Keratinocyte (primary cell): ENCODE measurements at regions not wholly inside any gene's neighbourhood (a gene's known extent, or its start where the extent isn't known, plus 50 kb on each side); places are given as distances from the start of the nearest gene placed in this dataset.

Experiments
- DNase-seq: peaks from one replicate; pipeline ENCODE4 v3.0.0-alpha.2; 2011; ENCODE audit warnings: low read depth, missing footprints, low spot score
- FAIRE-seq: peaks from 2 replicates; lab custom pipeline; 2011; peaks lifted over from hg19 to GRCh38; lab: Jason Lieb, UNC
- H2AFZ ChIP-seq: 2 replicates; pipeline ENCODE4 v1.6.0; 2012; ENCODE audit warnings: low read length, control low read depth, inconsistent platforms; ENCODE audit not compliant: control insufficient read depth
- H3K27ac ChIP-seq: 2 replicates; pipeline ENCODE4 v1.5.1; 2011; ENCODE audit warnings: low read length; ENCODE audit not compliant: control insufficient read depth, insufficient read depth
- H3K27me3 ChIP-seq: 3 replicates; pipeline ENCODE4 v1.6.0; 2011; ENCODE audit warnings: low read length; ENCODE audit not compliant: control insufficient read depth, insufficient read depth; ENCODE audit errors: extremely low read depth
- H3K36me3 ChIP-seq, 2 experiments: 2 replicates in 1 of 2; 3 replicates in 1 of 2; pipeline ENCODE4 v1.5.1; 2011; ENCODE audit warnings: low read length in 2 of 2, mild to moderate bottlenecking in 1 of 2; ENCODE audit not compliant: control insufficient read depth in 2 of 2, insufficient read depth in 2 of 2; ENCODE audit errors: extremely low read depth in 1 of 2
- H3K4me1 ChIP-seq: 3 replicates; pipeline ENCODE4 v1.5.1; 2011; ENCODE audit warnings: low read length; ENCODE audit not compliant: control insufficient read depth, insufficient read depth; ENCODE audit errors: extremely low read depth
- H3K4me2 ChIP-seq: 3 replicates; pipeline ENCODE4 v1.6.0; 2011; ENCODE audit warnings: low read depth, low read length; ENCODE audit not compliant: control insufficient read depth, insufficient read depth; ENCODE audit errors: extremely low read depth
- H3K4me3 ChIP-seq, 3 experiments: fragments of 200-600 bp in 1 of 3; sonication (generic) in 1 of 3; 2 replicates in 2 of 3; 3 replicates in 1 of 3; pipeline ENCODE4 v1.5.1; 2011 to 2016; ENCODE audit warnings: low read length in 3 of 3, mild to moderate bottlenecking in 3 of 3, control low read depth in 2 of 3, inconsistent platforms in 1 of 3, low read depth in 1 of 3, mixed read lengths in 1 of 3, mixed run types in 1 of 3, moderate library complexity in 1 of 3; ENCODE audit not compliant: control insufficient read depth in 2 of 3, insufficient read depth in 2 of 3; ENCODE audit errors: extremely low read depth in 1 of 3
- H3K79me2 ChIP-seq: 2 replicates; pipeline ENCODE4 v1.6.0; 2012; ENCODE audit warnings: low read length; ENCODE audit not compliant: control insufficient read depth, insufficient read depth
- H3K9ac ChIP-seq: 3 replicates; pipeline ENCODE4 v1.6.0; 2011; ENCODE audit warnings: low read length; ENCODE audit not compliant: control insufficient read depth, insufficient read depth; ENCODE audit errors: extremely low read depth
- H3K9me1 ChIP-seq: 3 replicates; pipeline ENCODE4 v1.6.0; 2011; ENCODE audit warnings: low read length; ENCODE audit not compliant: control insufficient read depth, insufficient read depth; ENCODE audit errors: extremely low read depth
- H3K9me3 ChIP-seq: 2 replicates; pipeline ENCODE4 v1.5.1; 2012; ENCODE audit warnings: low read depth, low read length; ENCODE audit not compliant: control insufficient read depth
- H4K20me1 ChIP-seq: 3 replicates; pipeline ENCODE4 v1.6.0; 2011; ENCODE audit warnings: low read length; ENCODE audit not compliant: control insufficient read depth, insufficient read depth; ENCODE audit errors: extremely low read depth
- CTCF ChIP-seq, 3 experiments: IDR thresholded peaks in 1 of 3; conservative IDR thresholded peaks in 1 of 3; optimal IDR thresholded peaks in 1 of 3; 2 replicates in 2 of 3; 3 replicates in 1 of 3; pipeline versions ENCODE3 to v1.5.1; 2011; ENCODE audit warnings: low read length in 3 of 3, mild to moderate bottlenecking in 3 of 3, moderate library complexity in 2 of 3, control low read depth in 1 of 3, inconsistent platforms in 1 of 3; ENCODE audit not compliant: insufficient read depth in 2 of 3; ENCODE audit errors: extremely low read depth in 1 of 3
- EZH2 ChIP-seq: IDR thresholded peaks from one replicate; pipeline ENCODE4 v1.6.1; 2012; ENCODE audit warnings: inconsistent platforms, mild to moderate bottlenecking, low read length, moderate library complexity
- dilution Hi-C: fragments of 300-500 bp; cut with MboI; formaldehyde crosslinking; loops from one replicate; pipeline ENCODE4 v1.7.0; 2020; ENCODE audit warnings: low sequenced_read_pairs; ENCODE audit not compliant: extremely low pct_ligation_motif_present

DNA sequence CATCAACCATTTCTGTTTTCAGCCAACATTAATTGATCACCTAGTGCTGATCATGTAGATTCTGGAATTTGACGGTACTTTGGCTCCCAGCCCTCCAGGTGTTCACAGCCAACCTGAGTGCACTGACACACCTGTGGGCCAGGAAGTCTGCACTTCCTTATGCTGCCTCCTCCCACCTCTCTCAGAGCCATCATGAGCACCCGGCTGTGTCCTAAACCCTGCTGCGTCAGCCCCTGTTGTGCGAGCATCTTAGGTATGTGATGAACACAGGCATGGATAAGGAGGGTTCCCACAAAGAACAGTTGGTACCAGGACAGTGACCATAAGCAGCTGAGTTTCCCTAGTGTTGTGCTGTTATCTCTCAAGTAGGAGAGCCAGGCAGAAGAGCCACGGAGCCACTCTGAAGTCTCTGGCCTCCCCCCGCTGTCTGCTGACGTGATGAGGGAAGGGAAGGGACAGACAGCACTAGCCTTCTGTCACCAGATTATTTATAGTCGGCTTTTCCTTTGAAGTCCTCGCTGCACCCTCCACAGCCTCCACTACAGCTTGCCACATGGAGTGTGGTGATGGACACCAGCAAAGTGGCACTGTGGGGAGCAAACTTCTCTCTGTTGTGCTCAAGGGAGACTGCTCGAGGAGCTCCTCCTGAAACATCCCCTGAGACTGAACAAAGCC lies 162.8 kb upstream of the ANKFN1 start:
- no peak overlapping the region for H2AFZ ChIP-seq
- no peaks in the 10 kb centered on the region for H3K9me1 ChIP-seq
- H3K4me1 ChIP-seq: no peaks in the 10 kb centered on the region
- no peaks in the 10 kb centered on the region for H3K9me3 ChIP-seq
- DNase-seq (no peak), FAIRE-seq (no peak)
- H3K4me3 ChIP-seq: no peak overlapping the region
- no peak overlapping the region for H3K9ac ChIP-seq
- no peaks in the 10 kb centered on the region for H3K36me3 ChIP-seq
- no peaks in the 10 kb centered on the region for H3K79me2 ChIP-seq
- TF ChIP-seq EZH2 (no peak), CTCF (optimal IDR thresholded peaks at IDR 0.05 in 1 of 3, IDR thresholded peaks at IDR 0.05 in 1 of 3, conservative IDR thresholded peaks at IDR 0.05 in 1 of 3; ENCODE audit: extremely low read depth in 1 of 3, insufficient read depth in 2 of 3, low read length in 3 of 3) (no peak)
- H3K27me3 ChIP-seq: no peaks in the 10 kb centered on the region
- dilution Hi-C loops: no loop called here
- no peak overlapping the region for H3K27ac ChIP-seq
- no peak overlapping the region for H3K4me2 ChIP-seq
- H4K20me1 ChIP-seq: no peaks in the 10 kb centered on the region

DNA sequence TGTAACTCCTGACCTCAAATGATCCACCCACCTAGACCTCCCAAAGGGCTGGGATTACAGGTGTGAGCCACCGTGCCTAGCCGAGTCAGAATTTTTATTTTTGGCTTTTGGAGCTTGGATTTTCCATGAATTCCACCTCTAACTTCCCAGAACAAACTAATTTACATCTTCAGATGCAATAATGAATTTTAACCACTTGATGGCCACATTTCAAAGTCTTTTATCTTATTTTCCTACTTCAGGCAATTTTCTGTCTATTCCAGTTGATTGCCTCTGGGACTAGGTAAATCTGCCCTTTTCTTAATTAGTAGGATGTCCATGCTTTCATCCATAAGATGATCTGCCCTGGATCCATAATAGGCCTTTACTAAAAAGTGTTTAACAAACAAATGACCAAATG lies 156.4 kb upstream of the ANKFN1 start:
- H3K27me3 ChIP-seq: no peaks in the 10 kb centered on the region
- FAIRE-seq (no peak), DNase-seq (no peak)
- H3K36me3 ChIP-seq: no peaks in the 10 kb centered on the region
- no peak overlapping the region for H3K4me2 ChIP-seq
- no peaks in the 10 kb centered on the region for H3K9me1 ChIP-seq
- no peaks in the 10 kb centered on the region for H4K20me1 ChIP-seq
- no peak overlapping the region for H3K27ac ChIP-seq
- no peak overlapping the region for H3K9ac ChIP-seq
- TF ChIP-seq EZH2: no peak
- TF ChIP-seq CTCF (optimal IDR thresholded peaks at IDR 0.05 in 1 of 3, IDR thresholded peaks at IDR 0.05 in 1 of 3, conservative IDR thresholded peaks at IDR 0.05 in 1 of 3; ENCODE audit: extremely low read depth in 1 of 3, insufficient read depth in 2 of 3, low read length in 3 of 3): no peak
- H3K79me2 ChIP-seq: no peaks in the 10 kb centered on the region
- no peak overlapping the region for H3K4me3 ChIP-seq
- H3K4me1 ChIP-seq: no peaks in the 10 kb centered on the region
- no peak overlapping the region for H2AFZ ChIP-seq
- dilution Hi-C loops: no loop called here
- H3K9me3 ChIP-seq: no peaks in the 10 kb centered on the region
